Breast epithelium (tissue), 3 donors: ENCODE measurements at regions not wholly inside any gene's neighbourhood (a gene's known extent, or its start where the extent isn't known, plus 50 kb on each side); places are given as distances from the start of the nearest gene placed in this dataset.

ENCODE experiments used
- POLR2AphosphoS5 ChIP-seq, 3 donors: sonication (generic); formaldehyde crosslinking; IDR thresholded peaks; one replicate each; pipeline ENCODE4 v1.6.1; 2017; ENCODE audit warnings: antibody characterized with exemption in 3 of 3
- TF ChIP-seq, protein P1 (sequence below), 3 donors: fragments of 450-650 bp; IDR thresholded peaks; one replicate each; pipeline ENCODE4 v1.5.1; 2016 to 2017; ENCODE audit warnings: antibody characterized with exemption in 3 of 3, mild to moderate bottlenecking in 3 of 3, moderate library complexity in 3 of 3

- no peak for TF ChIP-seq POLR2AphosphoS5 (IDR thresholded peaks at IDR 0.05)
- TF ChIP-seq, protein P1, sequence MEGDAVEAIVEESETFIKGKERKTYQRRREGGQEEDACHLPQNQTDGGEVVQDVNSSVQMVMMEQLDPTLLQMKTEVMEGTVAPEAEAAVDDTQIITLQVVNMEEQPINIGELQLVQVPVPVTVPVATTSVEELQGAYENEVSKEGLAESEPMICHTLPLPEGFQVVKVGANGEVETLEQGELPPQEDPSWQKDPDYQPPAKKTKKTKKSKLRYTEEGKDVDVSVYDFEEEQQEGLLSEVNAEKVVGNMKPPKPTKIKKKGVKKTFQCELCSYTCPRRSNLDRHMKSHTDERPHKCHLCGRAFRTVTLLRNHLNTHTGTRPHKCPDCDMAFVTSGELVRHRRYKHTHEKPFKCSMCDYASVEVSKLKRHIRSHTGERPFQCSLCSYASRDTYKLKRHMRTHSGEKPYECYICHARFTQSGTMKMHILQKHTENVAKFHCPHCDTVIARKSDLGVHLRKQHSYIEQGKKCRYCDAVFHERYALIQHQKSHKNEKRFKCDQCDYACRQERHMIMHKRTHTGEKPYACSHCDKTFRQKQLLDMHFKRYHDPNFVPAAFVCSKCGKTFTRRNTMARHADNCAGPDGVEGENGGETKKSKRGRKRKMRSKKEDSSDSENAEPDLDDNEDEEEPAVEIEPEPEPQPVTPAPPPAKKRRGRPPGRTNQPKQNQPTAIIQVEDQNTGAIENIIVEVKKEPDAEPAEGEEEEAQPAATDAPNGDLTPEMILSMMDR (IDR thresholded peaks at IDR 0.05): no peak
Observed at GRCh38 chr10:42982891-42983506, 93.9 kb upstream of the RET start.
